Right atrium auricular region (tissue), 2 donors: ENCODE measurements at regions not wholly inside any gene's neighbourhood (a gene's known extent, or its start where the extent isn't known, plus 50 kb on each side); places are given as distances from the start of the nearest gene placed in this dataset.
A peak's percentile ranks its signal among the peaks of the same experiment; 100 is the strongest.

Experiments used
- DNase-seq: peaks from one replicate; pipeline ENCODE4 v3.0.0-alpha.2; 2019; ENCODE audit warnings: low spot score
- H3K27ac ChIP-seq, 2 donors: fragments of 200-600 bp; sonication (generic); 1 replicate in 1 of 2; 2 replicates in 1 of 2; pipeline ENCODE4 v1.5.1; 2016 to 2019
- H3K27me3 ChIP-seq, 2 donors: fragments of 200-600 bp; sonication (generic); one replicate each; pipeline versions ENCODE4 v1.5.1 to v1.6.0; 2017 to 2019
- H3K36me3 ChIP-seq: fragments of 200-600 bp; sonication (generic); one replicate; pipeline ENCODE4 v1.5.1; 2016
- H3K4me1 ChIP-seq, 2 donors: fragments of 200-600 bp; sonication (generic); one replicate each; pipeline versions ENCODE4 v1.5.1 to v1.6.0; 2017 to 2019
- H3K4me3 ChIP-seq, 2 donors: fragments of 200-600 bp; sonication (generic); 1 replicate in 1 of 2; 2 replicates in 1 of 2; pipeline ENCODE4 v1.5.1; 2017 to 2019; ENCODE audit warnings: mild to moderate bottlenecking in 1 of 2, moderate library complexity in 1 of 2
- H3K9me3 ChIP-seq, 2 donors: fragments of 200-600 bp; sonication (generic); one replicate each; pipeline ENCODE4 v1.5.1; 2019
- TF ChIP-seq, protein P1 (sequence below), 2 donors: fragments of 200-600 bp; sonication (generic); IDR thresholded peaks; one replicate each; pipeline ENCODE4 v1.5.1; 2019; ENCODE audit warnings: antibody characterized with exemption in 2 of 2

DNA sequence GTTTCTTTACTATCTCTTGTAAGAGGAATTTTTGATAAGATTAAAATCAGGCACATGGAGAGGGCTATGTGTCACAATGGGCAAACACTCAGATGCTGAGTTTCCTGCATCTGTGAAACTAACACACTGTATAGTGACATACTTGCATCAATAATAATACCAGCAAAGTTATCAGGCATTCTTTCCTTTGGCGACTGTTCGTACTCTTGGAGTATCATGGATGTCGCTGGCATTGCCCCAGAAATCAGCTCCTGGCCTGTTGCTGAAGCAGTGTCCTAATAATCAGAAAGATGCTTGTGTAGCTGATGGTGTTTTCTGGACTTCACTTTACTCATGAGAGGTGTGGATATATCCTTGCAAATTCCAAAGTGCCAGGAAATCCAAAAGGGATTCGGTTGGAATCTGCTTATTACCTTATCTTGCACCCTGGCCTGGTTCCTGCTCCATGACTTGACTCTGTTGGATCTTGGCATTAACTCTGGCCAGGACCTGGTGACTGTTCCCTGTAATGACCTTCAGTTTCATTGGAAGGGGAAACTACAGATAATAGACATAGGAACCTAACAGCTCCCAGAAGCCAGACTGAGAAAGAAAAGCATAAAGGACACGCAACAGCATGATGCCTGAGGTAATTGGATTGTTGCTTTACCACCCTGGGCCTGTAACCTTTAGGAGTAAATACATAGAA lies 762.5 kb upstream of the GRIA3 start:
- H3K4me1 ChIP-seq, result no peaks in the 10 kb centered on the region
- H3K9me3 ChIP-seq, result no peaks in the 10 kb centered on the region
- no peak overlapping the region for H3K27ac ChIP-seq
- no peaks in the 10 kb centered on the region for H3K36me3 ChIP-seq
- H3K4me3 ChIP-seq, result no peak overlapping the region
- H3K27me3 ChIP-seq, result no peaks in the 10 kb centered on the region
- no peak for DNase-seq
- TF ChIP-seq, protein P1, sequence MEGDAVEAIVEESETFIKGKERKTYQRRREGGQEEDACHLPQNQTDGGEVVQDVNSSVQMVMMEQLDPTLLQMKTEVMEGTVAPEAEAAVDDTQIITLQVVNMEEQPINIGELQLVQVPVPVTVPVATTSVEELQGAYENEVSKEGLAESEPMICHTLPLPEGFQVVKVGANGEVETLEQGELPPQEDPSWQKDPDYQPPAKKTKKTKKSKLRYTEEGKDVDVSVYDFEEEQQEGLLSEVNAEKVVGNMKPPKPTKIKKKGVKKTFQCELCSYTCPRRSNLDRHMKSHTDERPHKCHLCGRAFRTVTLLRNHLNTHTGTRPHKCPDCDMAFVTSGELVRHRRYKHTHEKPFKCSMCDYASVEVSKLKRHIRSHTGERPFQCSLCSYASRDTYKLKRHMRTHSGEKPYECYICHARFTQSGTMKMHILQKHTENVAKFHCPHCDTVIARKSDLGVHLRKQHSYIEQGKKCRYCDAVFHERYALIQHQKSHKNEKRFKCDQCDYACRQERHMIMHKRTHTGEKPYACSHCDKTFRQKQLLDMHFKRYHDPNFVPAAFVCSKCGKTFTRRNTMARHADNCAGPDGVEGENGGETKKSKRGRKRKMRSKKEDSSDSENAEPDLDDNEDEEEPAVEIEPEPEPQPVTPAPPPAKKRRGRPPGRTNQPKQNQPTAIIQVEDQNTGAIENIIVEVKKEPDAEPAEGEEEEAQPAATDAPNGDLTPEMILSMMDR (IDR thresholded peaks at IDR 0.05), result no peak

DNA sequence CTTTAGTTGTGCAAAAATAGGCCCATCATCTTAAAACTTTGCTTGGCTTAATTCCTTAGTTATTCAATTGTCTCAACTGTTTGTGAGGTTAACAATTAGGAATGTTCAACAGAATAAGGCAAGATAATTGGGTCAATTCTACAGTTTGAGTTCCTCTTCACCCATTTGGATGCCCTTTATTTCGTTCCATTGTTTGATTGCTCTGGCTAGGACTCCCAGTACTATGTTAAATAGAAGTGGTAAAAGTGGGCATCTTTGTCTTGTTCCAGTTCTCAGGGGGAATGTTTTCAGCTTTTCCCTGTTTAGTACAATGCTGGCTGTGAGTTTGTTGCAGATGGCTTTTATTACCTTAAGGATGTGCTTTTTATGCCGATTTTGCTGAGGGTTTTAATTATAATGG lies 761.5 kb upstream of the GRIA3 start:
- Histone ChIP-seq H3K36me3 (no peaks in the 10 kb centered on the region), H3K9me3 (no peaks in the 10 kb centered on the region), H3K27ac (peak overlapping the region in 1 of 2 donors; percentile 3), H3K27me3 (no peaks in the 10 kb centered on the region), H3K4me1 (no peaks in the 10 kb centered on the region), H3K4me3 (no peak overlapping the region)
- TF ChIP-seq, protein P1 (IDR thresholded peaks at IDR 0.05), result no peak
- DNase-seq, result no peak

DNA sequence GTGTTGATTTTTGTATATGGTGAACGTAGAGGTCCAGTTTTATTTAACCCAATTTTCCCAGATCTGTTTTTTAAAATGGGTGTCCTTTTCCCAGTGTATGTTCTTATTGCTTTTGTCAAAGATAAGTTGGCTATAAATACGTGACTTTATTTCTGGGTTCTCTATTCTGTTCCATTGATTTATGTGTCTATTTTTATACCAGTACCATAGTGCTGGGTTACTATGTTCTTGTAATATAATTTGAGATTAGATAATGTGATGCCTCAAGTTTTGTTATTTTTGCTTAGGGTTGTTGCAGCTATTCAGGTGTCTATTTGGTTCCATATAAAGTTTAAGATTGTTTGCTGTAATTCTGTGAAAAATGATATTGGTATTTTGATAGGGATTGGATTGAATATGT lies 749.1 kb upstream of the GRIA3 start:
- TF ChIP-seq, protein P1 (IDR thresholded peaks at IDR 0.05), result no peak
- H3K4me1 ChIP-seq, result no peaks in the 10 kb centered on the region
- H3K4me3 ChIP-seq, result no peak overlapping the region
- H3K27me3 ChIP-seq, result no peaks in the 10 kb centered on the region
- peaks cover 0 to 8% of the 10 kb centered on the region in 2 donors for H3K9me3 ChIP-seq
- no peaks in the 10 kb centered on the region for H3K36me3 ChIP-seq
- no peak overlapping the region for H3K27ac ChIP-seq
- DNase-seq, result no peak

DNA sequence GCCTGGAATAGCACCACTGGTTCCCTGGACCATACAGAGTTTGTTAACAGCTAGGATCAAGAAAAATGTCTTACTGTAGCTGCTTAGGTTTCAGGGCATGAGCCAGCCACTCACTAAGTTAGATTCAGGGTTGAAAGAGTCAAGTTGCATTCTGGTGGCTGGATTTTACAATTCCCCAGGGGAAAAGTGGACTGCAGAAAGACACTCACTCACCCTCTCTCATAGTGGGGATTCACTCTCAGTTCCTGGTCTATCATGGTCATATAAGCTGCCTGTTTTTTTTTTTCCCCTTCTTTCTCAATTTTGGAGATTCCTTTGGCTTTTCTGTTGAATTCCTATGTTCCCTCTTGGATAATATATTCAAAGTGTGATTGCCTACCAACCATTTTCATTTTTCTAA lies 744.2 kb upstream of the GRIA3 start:
- Histone ChIP-seq H3K4me3 (no peak overlapping the region), H3K4me1 (no peaks in the 10 kb centered on the region), H3K9me3 (peaks cover 0 to 8% of the 10 kb centered on the region in 2 donors), H3K27me3 (no peaks in the 10 kb centered on the region), H3K27ac (no peak overlapping the region), H3K36me3 (no peaks in the 10 kb centered on the region)
- TF ChIP-seq, protein P1 (IDR thresholded peaks at IDR 0.05), result no peak
- no peak for DNase-seq

DNA sequence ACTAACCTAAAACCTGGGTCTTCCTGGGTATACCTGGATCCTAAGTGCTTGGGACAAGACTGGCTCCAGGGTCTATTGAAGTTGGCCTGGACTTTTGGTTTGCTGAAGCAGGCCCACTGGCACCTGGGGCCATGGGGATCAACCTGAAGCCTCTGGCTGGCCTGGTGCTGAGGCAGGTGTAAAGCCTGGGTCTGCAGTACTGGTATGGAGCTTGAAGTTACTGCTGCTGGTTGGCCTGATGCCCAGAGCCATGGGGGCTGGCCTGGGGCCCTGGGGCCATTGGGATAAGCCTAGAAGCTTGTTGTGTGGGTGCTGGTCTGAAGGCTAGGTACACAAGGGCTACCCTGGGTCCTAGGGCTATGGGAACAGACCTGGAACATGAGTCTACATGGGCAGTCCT lies 743.2 kb upstream of the GRIA3 start:
- TF ChIP-seq, protein P1 (IDR thresholded peaks at IDR 0.05), result no peak

DNA sequence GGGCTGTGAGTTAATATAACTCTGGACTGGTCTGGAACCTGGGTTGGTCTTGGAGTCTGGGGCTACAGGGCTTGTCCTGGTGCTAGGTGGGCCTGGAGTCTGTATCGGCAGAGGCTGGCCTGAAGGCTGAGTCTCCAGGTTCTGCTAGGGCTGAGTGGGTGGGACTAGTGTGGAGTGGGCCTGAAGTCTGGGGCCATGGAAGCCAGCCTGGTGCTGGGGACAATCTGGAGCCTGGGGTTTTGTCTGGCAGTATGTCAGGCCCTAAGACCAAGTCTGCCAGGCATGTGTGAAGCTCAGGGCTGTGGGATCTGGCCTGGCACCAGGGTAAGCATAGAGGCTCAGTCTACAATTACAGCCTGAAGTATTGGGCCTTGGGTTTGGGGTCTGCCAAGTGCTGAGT lies 742.6 kb upstream of the GRIA3 start:
- DNase-seq, result no peak
- Histone ChIP-seq H3K36me3 (no peaks in the 10 kb centered on the region), H3K27me3 (no peaks in the 10 kb centered on the region), H3K4me3 (no peak overlapping the region), H3K27ac (no peak overlapping the region), H3K9me3 (peaks cover 0 to 8% of the 10 kb centered on the region in 2 donors), H3K4me1 (no peaks in the 10 kb centered on the region)
- TF ChIP-seq, protein P1 (IDR thresholded peaks at IDR 0.05), result no peak

More for the DNA sequence above, 743.2 kb upstream of the GRIA3 start:
- DNase-seq, result no peak
- Histone ChIP-seq H3K4me3 (no peak overlapping the region), H3K27ac (no peak overlapping the region), H3K36me3 (no peaks in the 10 kb centered on the region), H3K27me3 (no peaks in the 10 kb centered on the region), H3K4me1 (no peaks in the 10 kb centered on the region), H3K9me3 (peaks cover 0 to 8% of the 10 kb centered on the region in 2 donors)
